HG03060 (cell line): ENCODE measurements at regions not wholly inside any gene's neighbourhood (a gene's known extent, or its start where the extent isn't known, plus 50 kb on each side); places are given as distances from the start of the nearest gene placed in this dataset.

Experiments used
- ATAC-seq: cut with Tn5 transposase; IDR thresholded peaks from one replicate; pipeline ENCODE4 v1.9.1; 2021; ENCODE audit warnings: low read depth, moderate number of reproducible peaks; ENCODE audit not compliant: unreplicated experiment

- no peak for ATAC-seq
Measured at GRCh38 chr3:17967111-17967510, 224.7 kb upstream of the TBC1D5 start.

GRCh38 chr3:17965331-17965730 is 222.9 kb upstream of the TBC1D5 start:
- no peak for ATAC-seq

GRCh38 chr3:17964108-17964507 is 221.7 kb upstream of the TBC1D5 start:
- no peak for ATAC-seq

GRCh38 chr3:17955411-17955810 is 213.0 kb upstream of the TBC1D5 start:
- ATAC-seq = no peak

GRCh38 chr3:17954801-17955200 is 212.4 kb upstream of the TBC1D5 start:
- no peak for ATAC-seq

- ATAC-seq = no peak
Measured at GRCh38 chr3:17951241-17951640, 208.8 kb upstream of the TBC1D5 start.

GRCh38 chr3:17949101-17949500 is 206.7 kb upstream of the TBC1D5 start:
- no peak for ATAC-seq

GRCh38 chr3:17947833-17948232 is 205.4 kb upstream of the TBC1D5 start:
- ATAC-seq = no peak

GRCh38 chr3:17946619-17947018 is 204.2 kb upstream of the TBC1D5 start:
- ATAC-seq = no peak

- ATAC-seq = no peak
Measured at GRCh38 chr3:17945799-17946399, 203.5 kb upstream of the TBC1D5 start.

- ATAC-seq = no peak
Measured at GRCh38 chr3:17945018-17945798, 202.8 kb upstream of the TBC1D5 start.

- no peak for ATAC-seq
Measured at GRCh38 chr3:17942856-17943255, 200.4 kb upstream of the TBC1D5 start.

GRCh38 chr3:17941766-17942165 is 199.3 kb upstream of the TBC1D5 start:
- no peak for ATAC-seq

- no peak for ATAC-seq
Measured at GRCh38 chr3:17941152-17941551, 198.7 kb upstream of the TBC1D5 start.

GRCh38 chr3:17939157-17939556 is 196.7 kb upstream of the TBC1D5 start:
- ATAC-seq = no peak

- ATAC-seq = no peak
Measured at GRCh38 chr3:17938313-17938712, 195.9 kb upstream of the TBC1D5 start.

GRCh38 chr3:17936736-17937480 is 194.5 kb upstream of the TBC1D5 start:
- no peak for ATAC-seq

GRCh38 chr3:17935222-17935621 is 192.8 kb upstream of the TBC1D5 start:
- no peak for ATAC-seq

GRCh38 chr3:17932136-17932771 is 189.8 kb upstream of the TBC1D5 start:
- no peak for ATAC-seq

GRCh38 chr3:17931131-17931530 is 188.7 kb upstream of the TBC1D5 start:
- no peak for ATAC-seq

- ATAC-seq = no peak
Measured at GRCh38 chr3:17928502-17929145, 186.2 kb upstream of the TBC1D5 start.
